HG03039 (cell line): ENCODE measurements at regions not wholly inside any gene's neighbourhood (a gene's known extent, or its start where the extent isn't known, plus 50 kb on each side); places are given as distances from the start of the nearest gene placed in this dataset.
"Not testable (repeated sequence)": the region's sequence is repeated elsewhere in the genome, so short reads cannot be mapped to it uniquely, and the experiment has no call there.

ENCODE experiments used
- ATAC-seq: cut with Tn5 transposase; IDR thresholded peaks from one replicate; pipeline ENCODE4 v1.9.1; 2021; ENCODE audit warnings: mild to moderate bottlenecking, moderate library complexity; ENCODE audit not compliant: unreplicated experiment

DNA sequence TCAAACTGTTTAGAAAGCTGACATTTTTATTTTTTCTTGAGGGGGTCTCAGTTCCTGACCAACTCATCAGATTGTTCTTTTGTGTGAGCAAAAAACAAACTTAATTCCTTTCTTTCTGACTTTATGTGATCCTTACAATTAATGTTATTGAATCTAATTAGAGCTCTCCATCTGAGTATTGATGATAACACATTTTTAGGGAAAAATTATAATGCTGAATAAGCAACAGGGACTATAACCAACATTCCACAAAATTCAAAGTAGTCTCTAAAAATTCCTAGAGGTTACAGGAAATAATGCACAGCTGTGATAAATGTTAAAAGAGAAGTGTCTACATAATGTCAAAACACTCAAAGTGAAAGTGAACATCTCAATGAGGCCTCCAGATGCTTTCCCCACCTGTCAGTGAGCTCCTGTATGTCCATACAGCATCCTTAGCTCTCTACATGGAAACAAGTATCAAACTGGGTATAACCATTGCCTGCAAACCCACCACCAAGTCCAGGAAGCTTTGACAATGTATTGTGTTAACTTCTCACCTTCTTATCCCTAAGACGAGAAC, 786.0 kb upstream of the SLC39A10 start:
- no peak for ATAC-seq

DNA sequence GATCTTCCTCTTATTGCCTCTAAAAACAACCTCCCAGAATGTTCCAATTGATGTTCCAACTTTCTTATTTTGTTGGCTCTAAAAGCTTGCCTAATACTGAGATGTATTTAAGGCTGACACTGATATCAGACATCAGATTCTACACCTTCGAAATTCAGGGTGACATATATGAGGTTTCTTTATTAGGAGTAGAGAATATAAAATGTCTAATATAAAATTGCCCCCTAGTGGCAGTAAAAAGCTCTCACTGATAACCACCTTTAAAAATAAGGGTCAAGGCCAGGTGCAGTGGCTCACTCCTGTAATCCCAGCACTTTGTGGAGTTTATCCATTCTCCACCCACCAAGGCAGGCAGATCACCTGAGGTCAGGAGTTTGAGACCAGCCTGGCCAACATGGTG, 789.7 kb upstream of the SLC39A10 start:
- ATAC-seq = no peak

DNA sequence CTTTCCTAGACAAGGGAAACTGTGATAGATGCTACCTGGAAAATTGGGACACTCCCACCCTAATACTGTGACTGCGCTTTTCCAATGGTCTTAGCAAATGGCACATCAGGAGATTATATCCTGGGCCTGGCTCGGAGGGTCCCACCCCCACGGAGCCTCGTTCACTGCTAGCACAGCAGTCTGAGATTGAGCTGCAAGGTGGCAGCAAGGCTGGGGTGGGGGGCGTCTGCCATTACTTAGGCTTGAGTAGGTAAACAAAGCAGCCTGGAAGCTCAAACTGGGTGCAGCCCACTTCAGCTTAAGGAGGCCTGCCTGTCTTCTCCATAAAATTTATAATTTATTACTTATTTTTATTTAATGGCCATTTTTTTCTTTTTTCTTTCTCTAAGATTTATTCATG, 802.1 kb upstream of the SLC39A10 start:
- ATAC-seq = no peak

DNA sequence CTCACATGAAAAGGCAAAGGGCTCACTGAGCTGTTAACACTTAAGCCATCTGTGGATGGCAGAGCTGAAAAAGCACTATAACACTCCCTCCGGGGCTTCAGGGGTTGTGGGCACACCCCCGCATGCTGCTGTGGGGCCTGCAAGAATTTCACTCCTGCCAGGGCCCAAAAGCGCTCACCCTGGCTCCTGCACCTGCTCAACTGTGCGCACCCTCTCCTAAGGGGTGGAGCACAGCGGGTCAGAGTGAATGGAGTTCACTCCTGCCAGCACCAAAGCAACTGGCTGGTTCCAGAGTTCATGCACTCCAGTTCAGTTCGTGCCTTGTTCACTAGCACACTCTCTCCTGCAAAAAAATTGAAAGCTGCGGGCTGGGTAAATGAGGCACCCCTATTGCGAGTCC, 814.2 kb upstream of the SLC39A10 start:
- ATAC-seq = no peak

DNA sequence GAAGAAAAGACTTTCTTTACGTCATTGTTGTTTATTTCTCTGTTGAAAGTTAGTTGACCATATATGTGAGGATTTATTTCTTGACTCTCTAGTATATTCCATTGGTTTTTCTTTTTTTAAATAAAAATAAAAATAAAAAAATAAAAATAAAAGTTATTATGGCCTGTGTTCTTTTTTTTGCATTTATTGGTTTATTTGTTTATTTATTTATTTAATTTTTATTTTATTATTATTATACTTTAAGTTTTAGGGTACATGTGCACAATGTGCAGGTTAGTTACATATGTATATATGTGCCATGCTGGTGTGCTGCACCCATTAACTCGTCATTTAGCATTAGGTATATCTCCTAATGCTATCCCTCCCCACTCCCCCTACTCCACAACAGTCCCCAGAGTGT, 822.7 kb upstream of the SLC39A10 start:
- ATAC-seq = not testable (repeated sequence)

DNA sequence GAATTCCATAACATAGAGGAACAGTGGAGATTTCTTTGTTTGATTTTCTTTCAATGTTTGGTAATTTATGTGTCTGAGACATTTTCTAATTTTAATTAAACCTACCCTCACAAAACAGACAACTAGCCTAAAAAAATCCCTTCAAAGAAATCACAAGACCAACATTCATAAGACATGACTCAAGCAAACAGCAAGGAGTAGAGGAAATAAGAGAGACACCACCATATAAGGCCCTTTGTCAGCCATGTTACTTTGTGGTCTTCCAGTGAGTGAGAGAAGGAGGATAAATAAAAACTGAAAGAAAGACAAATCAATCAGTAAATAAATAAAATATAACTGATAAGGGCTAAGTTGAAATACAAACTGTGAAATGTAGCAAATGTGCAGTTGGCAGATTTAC, 830.8 kb upstream of the SLC39A10 start:
- no peak for ATAC-seq

DNA sequence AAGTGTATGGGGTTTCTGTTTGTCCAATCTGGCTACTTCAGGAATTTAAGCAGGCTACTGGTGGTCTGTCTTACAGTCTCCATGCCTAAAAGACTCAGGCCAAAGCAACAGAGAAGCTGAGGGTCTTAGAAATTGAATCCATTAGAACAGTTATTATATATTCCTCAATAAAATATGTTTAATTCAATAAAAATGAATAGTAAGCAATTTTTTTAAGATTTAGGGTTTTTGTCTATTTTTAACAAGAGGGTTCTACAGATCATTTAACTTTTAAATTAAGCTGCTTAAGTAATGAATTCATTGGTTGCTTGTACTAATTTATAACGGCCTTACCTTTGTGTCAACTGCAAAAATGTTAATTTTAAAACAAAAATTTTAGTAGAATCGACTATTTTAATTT, 832.6 kb upstream of the SLC39A10 start:
- no peak for ATAC-seq

DNA sequence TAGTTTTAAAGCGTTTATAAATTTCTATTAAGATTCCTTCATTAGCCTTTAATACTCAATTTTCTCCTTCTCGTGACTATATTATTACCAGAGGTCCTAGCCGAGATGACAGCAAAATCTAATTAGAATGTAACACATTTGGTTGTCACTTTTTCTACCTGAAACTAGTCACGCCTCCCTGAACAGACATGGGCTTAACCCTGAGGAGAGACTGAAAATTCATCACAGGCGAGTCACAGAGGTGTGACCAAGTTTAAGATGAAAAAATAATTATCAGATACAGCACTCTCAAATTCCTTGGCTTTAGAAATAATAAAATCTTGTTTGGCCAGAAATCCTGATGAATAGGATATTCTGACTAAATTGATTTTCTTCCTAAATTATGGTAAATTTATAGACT, 834.4 kb upstream of the SLC39A10 start:
- ATAC-seq = no peak

DNA sequence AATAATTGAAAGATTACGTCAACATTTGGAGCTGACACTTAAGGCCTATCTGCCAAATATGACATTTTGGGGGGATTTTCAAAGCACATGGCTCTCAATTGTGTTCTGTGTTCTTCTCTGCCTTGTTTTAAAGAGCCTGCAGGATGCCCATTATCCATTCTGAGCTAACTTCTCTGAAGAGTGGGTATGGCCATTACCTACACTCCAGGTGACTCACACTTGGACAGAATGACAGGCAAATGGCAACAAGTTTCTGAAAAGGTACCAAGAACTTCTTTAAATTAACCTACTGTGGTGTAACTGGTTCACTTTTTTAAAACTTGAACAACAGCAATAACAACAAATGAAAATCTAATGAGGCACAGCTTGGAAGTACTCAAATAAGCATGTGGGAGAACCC, 834.9 kb upstream of the SLC39A10 start:
- ATAC-seq = no peak

DNA sequence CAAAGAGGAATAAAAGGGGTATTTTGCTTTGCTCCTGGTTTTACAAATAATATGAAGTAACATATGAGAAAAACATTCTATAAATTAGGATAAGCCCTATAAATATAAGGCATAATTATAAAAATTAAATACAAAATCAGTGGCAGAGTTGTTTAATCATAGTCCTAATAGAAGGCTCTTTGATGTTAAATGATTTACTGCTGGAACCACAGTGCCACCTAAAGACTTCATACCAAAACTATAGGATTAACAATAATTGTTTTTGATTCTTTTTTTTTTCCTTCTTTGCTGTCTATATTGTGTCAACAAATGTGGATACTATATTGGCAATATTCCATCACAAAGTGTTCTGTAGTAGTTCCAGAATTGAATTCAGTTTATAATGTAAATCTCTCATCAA, 837.7 kb upstream of the SLC39A10 start:
- ATAC-seq = no peak

DNA sequence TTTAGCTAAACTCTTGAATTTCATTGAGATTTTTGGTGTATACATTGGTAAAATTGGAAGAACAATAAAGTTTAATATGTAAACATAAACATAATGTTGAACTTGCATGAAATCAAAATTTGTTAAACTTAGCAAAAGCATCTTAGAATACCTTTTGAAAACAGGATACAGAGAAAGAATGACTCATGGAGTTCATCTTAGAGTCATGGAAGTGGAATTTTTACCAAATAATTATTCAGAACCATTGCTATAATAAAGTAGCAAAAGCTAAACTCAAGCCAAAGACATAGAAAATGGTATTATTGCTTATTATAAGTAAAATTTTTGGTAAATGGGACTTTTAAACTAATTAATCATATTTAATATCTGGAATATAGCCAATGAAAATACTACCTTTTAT, 841.6 kb upstream of the SLC39A10 start:
- ATAC-seq = no peak

DNA sequence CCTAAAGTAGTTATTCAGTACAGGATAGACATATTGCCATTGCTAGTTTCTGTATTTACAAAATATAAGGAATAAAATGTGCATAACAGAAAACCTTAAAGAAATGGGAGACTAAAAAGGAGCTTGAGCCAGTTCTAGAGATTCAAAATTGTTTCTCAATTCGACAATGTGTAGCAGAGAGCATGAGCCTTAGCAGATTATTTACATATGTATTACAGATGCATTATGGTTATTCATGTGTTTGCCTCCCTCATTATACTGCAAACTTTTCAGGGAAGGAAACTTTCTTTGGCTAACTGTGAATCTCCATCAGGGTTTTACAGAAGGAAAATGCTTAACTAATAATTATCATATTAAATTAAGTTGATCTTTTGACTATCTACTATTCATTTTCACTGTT, 854.4 kb upstream of the SLC39A10 start:
- ATAC-seq = no peak

DNA sequence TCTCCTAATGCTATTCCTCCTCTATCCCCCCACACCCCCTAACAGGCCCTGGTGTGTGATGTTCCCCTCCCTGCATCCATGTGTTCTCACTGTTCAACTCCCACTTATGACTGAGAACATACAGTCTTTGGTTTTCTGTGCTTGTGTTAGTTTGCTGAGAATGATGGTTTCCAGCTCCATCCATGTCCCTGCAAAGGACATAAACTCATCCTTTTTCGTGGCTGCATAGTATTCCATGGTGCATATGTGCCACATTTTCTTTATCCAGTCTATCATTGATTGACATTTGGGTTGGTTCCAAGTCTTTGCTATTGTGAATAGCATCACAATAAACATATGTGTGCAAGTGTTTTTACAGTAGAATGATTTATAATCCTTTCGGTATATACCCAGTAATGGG, 870.0 kb upstream of the SLC39A10 start:
- not testable (repeated sequence) for ATAC-seq

DNA sequence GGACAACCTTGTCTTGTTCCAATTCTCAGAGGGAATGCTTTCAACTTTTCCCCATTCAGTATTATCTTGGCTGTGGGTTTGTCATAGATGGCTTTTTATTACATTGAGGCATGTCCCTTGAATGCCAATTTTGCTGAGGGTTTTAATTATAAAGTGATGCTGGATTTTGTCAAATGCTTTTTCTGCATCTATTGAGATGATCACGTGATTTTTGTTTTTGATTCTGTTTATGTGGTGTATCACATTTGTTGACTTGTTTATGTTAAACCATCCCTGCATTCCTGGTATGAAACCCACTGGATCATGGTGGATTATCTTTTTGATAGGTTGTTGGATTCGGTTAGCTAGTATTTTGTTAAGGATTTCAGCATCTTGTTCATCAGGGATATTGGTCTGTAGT, 885.6 kb upstream of the SLC39A10 start:
- not testable (repeated sequence) for ATAC-seq

DNA sequence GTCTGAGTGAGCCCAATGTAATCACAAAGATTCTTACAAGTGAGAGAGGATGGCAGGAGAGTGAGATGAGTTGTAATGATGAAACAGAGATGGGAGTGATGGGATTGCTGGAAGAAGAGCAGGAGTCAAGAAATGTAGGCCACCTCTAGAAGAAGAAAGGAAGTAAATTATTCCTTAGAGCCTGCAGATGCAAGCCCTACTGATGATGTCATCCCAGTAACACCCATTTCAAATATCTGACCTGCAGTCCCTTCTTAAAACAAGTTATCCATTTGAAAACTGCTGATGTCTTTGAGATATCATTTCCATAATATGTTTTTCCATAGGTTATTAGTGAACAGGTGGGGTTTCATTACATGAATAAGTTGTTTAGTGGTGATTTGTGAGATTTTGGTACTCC, 888.0 kb upstream of the SLC39A10 start:
- no peak for ATAC-seq

DNA sequence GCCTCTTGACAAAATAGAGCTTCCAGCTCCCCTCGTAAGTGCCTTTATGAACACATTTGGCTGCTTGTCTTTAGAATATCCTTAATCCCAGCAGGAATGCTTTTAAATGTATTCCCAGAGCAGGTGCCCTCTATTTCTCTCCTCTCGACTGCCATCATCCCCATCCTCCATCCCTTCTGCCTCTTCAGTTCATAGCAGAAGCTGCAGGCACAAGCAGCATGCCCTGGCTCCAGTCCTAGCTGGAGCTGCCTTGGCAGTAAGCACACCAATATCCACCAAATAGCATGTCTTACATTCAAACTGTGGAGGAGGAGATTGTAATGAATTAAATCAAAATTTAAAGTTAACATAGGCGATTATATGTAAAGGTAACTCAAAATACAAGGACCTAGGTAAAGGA, 891.3 kb upstream of the SLC39A10 start:
- no peak for ATAC-seq

DNA sequence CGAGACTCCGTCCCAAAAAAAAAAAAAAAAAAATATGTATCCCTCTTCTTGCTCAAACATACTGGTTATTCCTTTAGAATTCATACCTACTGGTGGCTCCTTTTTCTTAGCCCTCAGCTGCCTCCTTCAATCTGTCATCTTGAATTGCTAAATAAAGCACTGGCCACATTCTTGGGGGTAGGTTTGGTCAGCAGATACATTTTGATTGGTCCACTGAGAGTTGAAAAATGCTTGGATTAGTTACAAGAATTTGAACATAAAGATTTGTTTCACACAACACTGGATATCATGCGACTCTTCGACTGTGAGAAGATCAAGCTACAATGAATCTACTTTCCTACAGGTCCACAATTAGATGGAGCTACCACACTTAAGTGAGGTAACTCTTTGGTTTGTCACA, 906.1 kb upstream of the SLC39A10 start:
- no peak for ATAC-seq

DNA sequence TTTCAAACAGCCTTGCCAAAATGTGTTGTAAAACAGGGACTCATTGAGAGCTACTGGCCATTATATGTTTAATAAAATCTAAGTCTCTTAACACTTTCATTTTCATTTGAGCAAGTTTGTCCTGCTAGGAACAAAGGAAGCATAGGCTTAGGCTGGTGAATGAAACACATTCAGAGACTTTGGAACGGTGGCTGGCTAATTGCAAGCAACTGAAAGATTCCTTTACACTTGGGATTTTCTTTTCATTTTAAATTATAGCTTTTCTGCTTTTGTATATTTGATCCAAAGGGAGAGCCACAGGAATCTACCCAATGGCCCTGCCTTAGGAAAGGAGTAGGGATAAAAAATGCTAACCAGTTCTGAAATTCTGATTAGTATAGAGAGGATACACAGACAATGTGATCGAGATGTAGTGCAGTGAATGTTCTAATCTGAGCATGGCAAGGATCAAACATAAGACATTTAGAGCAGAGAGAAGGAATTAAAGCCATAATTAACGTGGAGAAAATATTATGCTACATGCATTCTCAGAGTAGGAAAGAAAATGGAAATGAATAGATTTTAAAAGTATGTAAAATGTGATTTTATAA, 911.4 kb upstream of the SLC39A10 start:
- ATAC-seq = no peak

DNA sequence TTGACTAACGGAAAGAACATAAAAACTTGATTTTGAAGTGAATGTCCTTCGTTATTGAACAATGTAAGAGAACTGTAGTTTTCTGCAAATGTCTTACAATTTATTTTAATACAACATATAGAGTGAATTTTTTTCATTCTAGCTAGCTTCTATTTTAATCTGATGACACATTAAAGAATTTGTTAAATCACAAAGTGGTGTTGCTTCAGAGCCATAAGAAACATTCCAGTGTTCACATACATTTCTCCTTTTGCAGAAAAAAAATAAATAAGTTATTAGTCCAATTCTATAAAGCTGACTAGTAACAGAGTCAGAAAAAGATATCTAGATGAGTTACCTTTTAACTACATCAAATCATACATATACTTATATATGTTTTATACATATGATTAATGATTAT, 914.3 kb upstream of the SLC39A10 start:
- ATAC-seq = no peak

DNA sequence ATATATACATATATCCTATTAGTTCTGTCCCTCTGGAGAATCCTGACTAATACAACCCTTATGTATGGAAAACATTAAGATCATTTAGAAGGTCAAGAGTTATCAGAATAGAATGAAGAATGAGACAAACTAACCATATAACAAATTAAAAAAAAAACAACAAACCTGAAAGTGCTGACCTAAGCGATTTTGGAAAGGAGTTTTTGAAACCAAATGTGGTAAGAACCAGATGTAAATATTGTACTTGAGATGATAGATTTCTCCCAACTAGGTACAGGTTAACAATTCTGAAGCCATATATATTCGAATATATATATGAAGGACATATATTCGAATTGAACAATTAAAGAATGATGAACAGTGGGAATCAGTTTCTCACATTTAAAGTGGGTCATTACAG, 917.8 kb upstream of the SLC39A10 start:
- no peak for ATAC-seq

DNA sequence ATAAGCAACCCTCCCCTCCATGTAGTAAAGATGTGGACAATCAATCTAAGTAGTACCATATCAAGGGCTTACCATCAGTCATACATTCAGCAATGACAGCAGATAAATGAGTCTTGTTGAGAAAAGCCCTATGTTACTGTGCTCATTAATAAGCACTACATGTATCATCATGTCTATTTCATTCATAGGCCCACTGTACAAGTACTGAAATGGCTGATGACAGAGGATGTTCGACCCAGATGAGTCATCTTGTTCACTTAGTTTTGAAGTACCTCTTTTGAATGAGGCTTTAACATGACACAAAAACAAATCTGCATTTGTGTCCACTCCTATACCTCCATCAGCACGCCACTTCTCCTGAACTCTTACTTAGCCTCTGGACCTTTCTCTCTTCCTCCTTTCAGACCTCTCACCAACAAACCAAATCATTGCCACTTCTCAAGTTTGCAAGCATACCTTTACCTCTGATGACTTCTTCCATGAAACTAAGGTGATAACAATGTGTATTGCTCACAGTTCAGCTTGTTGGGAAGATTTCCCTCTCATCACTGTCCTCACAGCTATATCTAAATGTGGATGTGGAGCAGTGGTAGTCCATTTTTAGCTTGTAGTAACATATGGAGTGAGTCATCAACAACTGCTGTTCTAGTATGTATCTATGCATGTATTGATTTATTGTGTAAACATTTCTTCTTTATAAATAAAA, 921.0 kb upstream of the SLC39A10 start:
- no peak for ATAC-seq

DNA sequence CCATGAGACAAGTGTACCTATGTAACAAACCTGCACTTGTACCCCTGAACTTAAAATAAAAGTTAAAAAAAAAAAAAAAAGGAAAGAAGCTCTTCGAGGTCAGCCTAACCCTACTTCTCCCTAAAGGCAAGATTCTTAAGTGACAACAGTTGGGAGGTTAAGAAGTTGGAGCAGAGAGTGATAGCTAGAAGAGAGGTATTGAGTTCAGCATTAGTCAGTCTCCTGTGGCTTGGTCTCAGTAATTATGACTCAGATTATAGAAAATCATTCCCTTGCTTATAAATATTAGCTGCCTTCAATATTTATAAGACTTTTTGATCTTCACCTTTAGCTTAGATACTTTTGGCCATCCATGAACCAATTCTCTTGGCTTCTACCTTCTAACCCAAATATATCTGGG, 926.8 kb upstream of the SLC39A10 start:
- no peak for ATAC-seq

DNA sequence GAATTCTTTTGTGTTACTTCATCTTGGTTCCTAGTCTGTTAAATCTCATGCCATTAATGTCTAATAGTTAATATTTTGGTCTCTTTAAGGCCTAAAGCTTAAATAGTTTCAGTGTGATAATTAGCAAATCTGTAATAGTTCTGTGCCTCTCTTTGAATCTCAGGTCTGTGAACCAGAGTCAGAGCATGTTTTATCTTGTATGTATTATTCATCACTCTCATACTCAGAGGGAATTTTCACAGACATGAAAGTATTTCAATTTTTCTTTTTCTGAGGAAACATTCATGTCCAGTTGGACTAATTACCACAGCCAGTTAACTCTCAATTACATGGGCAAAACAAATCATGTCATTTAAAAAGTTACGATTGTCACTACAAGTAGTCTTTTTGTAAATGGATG, 931.9 kb upstream of the SLC39A10 start:
- ATAC-seq = no peak
